WTC11 (cell line): ENCODE measurements at regions not wholly inside any gene's neighbourhood (a gene's known extent, or its start where the extent isn't known, plus 50 kb on each side); places are given as distances from the start of the nearest gene placed in this dataset.

Source experiments
- CTCF ChIP-seq: fragments of 200-600 bp; IDR thresholded peaks from 2 replicates; pipeline ENCODE4 v1.8.0; 2022; ENCODE audit warnings: antibody characterized with exemption
- KAT7 ChIP-seq: sonication (generic); formaldehyde crosslinking; IDR thresholded peaks from 2 replicates; pipeline ENCODE4 v1.8.1; 2023; ENCODE audit warnings: missing genetic modification reagents, mild to moderate bottlenecking, borderline replicate concordance
- MAX ChIP-seq: sonication (generic); formaldehyde crosslinking; IDR thresholded peaks from 2 replicates; pipeline ENCODE4 v1.8.0; 2022; ENCODE audit warnings: mild to moderate bottlenecking, missing genetic modification reagents
- NR1H2 ChIP-seq: sonication (generic); formaldehyde crosslinking; IDR thresholded peaks from 2 replicates; pipeline ENCODE4 v1.9.0; 2021; ENCODE audit warnings: mild to moderate bottlenecking, moderate library complexity, missing genetic modification reagents
- NR2C2 ChIP-seq: sonication (generic); formaldehyde crosslinking; IDR thresholded peaks from 2 replicates; pipeline ENCODE4 v1.8.0; 2022; ENCODE audit warnings: mild to moderate bottlenecking, missing genetic modification reagents
- PREB ChIP-seq: sonication (generic); formaldehyde crosslinking; IDR thresholded peaks from 2 replicates; pipeline ENCODE4 v1.8.1; 2022; ENCODE audit warnings: mild to moderate bottlenecking, missing genetic modification reagents, moderate library complexity, borderline replicate concordance
- SP1 ChIP-seq: sonication (generic); formaldehyde crosslinking; conservative IDR thresholded peaks from 2 replicates; pipeline ENCODE4 v1.8.1; 2022; ENCODE audit warnings: missing genetic modification reagents
- TCF7 ChIP-seq: sonication (generic); formaldehyde crosslinking; IDR thresholded peaks from 2 replicates; pipeline ENCODE4 v1.8.0; 2022; ENCODE audit warnings: mild to moderate bottlenecking, low read depth, missing genetic modification reagents, moderate library complexity
- USF1 ChIP-seq: sonication (generic); formaldehyde crosslinking; IDR thresholded peaks from 2 replicates; pipeline ENCODE4 v1.8.0; 2022; ENCODE audit warnings: mild to moderate bottlenecking, missing genetic modification reagents
- ZBTB43 ChIP-seq: sonication (generic); formaldehyde crosslinking; IDR thresholded peaks from 2 replicates; pipeline ENCODE4 v1.8.1; 2023; ENCODE audit warnings: mild to moderate bottlenecking, missing genetic modification reagents
- TF ChIP-seq, protein P1 (sequence below): sonication (generic); formaldehyde crosslinking; IDR thresholded peaks from 2 replicates; pipeline ENCODE4 v1.8.1; 2023; ENCODE audit warnings: mild to moderate bottlenecking, missing genetic modification reagents, borderline replicate concordance
- TF ChIP-seq, protein P2 (sequence below): fragments of 250-450 bp; sonication (Bioruptor Pico); IDR thresholded peaks from 2 replicates; pipeline ENCODE4 v1.8.0; 2021; ENCODE audit warnings: mild to moderate bottlenecking

DNA sequence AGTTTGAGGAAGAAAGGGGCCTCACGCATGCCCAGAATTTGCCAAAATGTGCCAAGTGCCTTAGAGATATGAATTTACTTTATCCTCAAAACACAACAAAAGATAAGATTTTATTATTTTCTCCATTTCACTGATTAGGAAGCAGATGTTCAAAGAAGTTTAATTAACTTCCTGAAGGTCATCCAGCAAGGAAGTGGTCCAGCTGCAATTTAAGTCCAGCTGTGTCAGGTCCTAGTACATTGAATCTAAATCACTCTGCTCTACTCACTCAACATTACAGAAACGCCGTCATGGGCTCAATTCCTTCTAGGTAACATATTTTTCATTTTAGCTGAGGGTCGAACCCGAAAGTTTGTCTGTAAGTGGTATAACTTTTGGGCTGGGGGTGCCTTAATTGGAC is 115.4 kb downstream of the CCDC34 start:
- TF ChIP-seq SP1 (CRISPR knock-in tag), result no peak
- no peak for TF ChIP-seq CTCF
- TF ChIP-seq, protein P1, sequence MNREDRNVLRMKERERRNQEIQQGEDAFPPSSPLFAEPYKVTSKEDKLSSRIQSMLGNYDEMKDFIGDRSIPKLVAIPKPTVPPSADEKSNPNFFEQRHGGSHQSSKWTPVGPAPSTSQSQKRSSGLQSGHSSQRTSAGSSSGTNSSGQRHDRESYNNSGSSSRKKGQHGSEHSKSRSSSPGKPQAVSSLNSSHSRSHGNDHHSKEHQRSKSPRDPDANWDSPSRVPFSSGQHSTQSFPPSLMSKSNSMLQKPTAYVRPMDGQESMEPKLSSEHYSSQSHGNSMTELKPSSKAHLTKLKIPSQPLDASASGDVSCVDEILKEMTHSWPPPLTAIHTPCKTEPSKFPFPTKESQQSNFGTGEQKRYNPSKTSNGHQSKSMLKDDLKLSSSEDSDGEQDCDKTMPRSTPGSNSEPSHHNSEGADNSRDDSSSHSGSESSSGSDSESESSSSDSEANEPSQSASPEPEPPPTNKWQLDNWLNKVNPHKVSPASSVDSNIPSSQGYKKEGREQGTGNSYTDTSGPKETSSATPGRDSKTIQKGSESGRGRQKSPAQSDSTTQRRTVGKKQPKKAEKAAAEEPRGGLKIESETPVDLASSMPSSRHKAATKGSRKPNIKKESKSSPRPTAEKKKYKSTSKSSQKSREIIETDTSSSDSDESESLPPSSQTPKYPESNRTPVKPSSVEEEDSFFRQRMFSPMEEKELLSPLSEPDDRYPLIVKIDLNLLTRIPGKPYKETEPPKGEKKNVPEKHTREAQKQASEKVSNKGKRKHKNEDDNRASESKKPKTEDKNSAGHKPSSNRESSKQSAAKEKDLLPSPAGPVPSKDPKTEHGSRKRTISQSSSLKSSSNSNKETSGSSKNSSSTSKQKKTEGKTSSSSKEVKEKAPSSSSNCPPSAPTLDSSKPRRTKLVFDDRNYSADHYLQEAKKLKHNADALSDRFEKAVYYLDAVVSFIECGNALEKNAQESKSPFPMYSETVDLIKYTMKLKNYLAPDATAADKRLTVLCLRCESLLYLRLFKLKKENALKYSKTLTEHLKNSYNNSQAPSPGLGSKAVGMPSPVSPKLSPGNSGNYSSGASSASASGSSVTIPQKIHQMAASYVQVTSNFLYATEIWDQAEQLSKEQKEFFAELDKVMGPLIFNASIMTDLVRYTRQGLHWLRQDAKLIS (CRISPR knock-in tag), result no peak
- TF ChIP-seq NR1H2, result no peak
- no peak for TF ChIP-seq MAX (CRISPR knock-in tag)
- no peak for TF ChIP-seq PREB (CRISPR knock-in tag)
- TF ChIP-seq ZBTB43 (CRISPR knock-in tag), result no peak
- no peak for TF ChIP-seq KAT7 (CRISPR knock-in tag)
- TF ChIP-seq, protein P2, sequence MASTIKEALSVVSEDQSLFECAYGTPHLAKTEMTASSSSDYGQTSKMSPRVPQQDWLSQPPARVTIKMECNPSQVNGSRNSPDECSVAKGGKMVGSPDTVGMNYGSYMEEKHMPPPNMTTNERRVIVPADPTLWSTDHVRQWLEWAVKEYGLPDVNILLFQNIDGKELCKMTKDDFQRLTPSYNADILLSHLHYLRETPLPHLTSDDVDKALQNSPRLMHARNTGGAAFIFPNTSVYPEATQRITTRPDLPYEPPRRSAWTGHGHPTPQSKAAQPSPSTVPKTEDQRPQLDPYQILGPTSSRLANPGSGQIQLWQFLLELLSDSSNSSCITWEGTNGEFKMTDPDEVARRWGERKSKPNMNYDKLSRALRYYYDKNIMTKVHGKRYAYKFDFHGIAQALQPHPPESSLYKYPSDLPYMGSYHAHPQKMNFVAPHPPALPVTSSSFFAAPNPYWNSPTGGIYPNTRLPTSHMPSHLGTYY (CRISPR knock-in tag), result no peak
- no peak for TF ChIP-seq NR2C2 (CRISPR knock-in tag)
- no peak for TF ChIP-seq USF1 (CRISPR knock-in tag)
- no peak for TF ChIP-seq TCF7 (CRISPR knock-in tag)
